HEK293T (cell line): ENCODE measurements at regions not wholly inside any gene's neighbourhood (a gene's known extent, or its start where the extent isn't known, plus 50 kb on each side); places are given as distances from the start of the nearest gene placed in this dataset.

ENCODE experiments used
- CTBP1 ChIP-seq: fragments of 450-650 bp; IDR thresholded peaks from 2 replicates; pipeline ENCODE4 v1.6.1; 2016; ENCODE audit warnings: borderline replicate concordance
- FOXM1 ChIP-seq: fragments of 450-650 bp; IDR thresholded peaks from 2 replicates; pipeline ENCODE4 v1.6.1; 2017; ENCODE audit warnings: mild to moderate bottlenecking, borderline replicate concordance
- HDGF ChIP-seq: fragments of 450-650 bp; IDR thresholded peaks from 2 replicates; pipeline ENCODE4 v1.6.1; 2017; ENCODE audit warnings: antibody characterized with exemption, borderline replicate concordance
- TARDBP ChIP-seq: fragments of 450-650 bp; IDR thresholded peaks from 2 replicates; pipeline ENCODE4 v1.6.1; 2016

DNA sequence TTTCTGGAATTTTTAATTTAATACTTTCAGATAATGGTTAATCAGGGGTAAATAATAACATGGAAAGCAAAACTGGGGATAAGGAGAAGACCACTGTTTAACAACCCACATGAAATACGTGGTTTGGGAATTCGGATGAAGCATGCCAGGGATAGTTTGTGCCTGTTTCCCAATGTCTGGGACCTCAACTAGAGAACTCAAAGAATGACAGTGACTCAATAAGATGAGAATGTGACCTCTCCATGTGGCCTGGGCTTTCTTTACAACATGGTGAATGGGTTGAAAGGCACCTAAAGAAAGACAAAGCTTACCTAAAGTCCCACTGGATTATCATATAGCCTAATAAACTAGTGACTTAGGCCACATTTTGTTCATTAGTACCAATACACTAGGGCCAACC is 460.3 kb upstream of the LRFN5 start:
- TF ChIP-seq TARDBP, result no peak
- no peak for TF ChIP-seq CTBP1
- TF ChIP-seq HDGF, result no peak
- no peak for TF ChIP-seq FOXM1
